ENCODE measurements at regions not wholly inside any gene's neighbourhood (a gene's known extent, or its start where the extent isn't known, plus 50 kb on each side); places are given as distances from the start of the nearest gene placed in this dataset.

DNA sequence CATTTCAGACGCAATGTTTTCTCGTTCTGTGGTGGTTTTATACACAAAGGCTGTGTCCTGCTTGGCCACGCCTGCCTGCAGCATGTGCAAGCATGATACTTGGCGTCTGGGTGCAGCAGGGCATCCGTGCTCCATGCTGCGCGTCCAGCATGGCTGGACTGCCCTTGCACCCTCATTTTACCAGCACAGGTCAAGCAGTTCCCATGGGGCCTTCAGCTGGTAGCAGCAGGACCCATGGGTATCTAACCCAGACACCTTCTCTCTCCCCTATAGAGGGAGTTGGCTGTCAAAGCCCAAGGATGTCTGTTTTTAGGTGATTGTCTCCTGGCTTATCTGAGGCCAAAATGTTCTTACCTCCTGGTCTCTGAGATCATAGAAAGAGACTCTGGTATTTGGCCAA is 158.3 kb upstream of the PITX1 start:
- no peak overlapping the region for H3K4me3 ChIP-seq (ENCODE audit: low read depth in 1 of 2, low read length in 2 of 2)
- H3K27ac ChIP-seq (ENCODE audit: low read depth, low read length): no peak overlapping the region
- no peaks in the 10 kb centered on the region for H3K4me1 ChIP-seq (ENCODE audit: insufficient read depth, low read length)

DNA sequence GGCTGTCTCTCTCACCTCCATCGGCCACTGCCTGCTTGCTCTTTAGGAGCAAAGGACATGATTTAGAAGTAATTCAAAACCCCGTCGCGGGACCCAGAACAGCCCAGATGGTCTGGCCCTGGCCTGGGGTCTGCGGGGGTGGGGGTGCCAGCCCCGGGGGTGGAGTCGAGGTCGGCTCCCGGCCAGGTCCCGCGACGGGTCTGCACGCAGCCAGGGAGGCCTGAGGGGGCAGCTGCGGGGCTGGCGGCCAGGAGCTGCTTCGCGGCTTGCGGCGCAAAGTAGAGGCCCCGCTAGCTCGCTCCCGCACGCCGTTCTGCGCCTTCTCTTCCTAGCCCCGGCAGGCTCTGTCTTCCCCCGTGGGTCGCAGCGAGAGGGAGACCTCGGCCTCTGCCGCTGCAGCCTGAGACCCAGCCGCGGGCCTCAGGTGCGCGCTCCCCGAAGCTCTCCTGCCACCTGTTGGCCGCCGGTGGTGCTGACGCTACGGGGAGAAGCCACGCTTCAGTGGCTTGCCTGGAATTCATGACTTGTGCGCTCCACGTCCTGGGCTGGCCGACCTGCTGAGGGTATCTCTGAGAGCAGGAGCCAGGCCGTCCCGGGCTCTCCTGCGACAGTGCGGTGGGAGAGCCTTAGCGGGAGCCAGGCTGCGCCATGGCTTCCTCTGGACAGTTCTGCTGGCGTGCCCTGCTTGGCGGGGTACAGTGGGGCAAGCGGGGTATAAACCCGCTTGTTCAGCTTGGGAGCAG is 157.2 kb upstream of the PITX1 start:
- H3K27ac ChIP-seq (ENCODE audit: low read depth, low read length): no peak overlapping the region
- no peaks in the 10 kb centered on the region for H3K4me1 ChIP-seq (ENCODE audit: insufficient read depth, low read length)
- H3K27me3 ChIP-seq (ENCODE audit: control insufficient read depth in 1 of 2, insufficient read depth in 2 of 2, low read length in 2 of 2): no peaks in the 10 kb centered on the region
- no peaks in the 10 kb centered on the region for H3K9me3 ChIP-seq (ENCODE audit: low read length)
- H3K9ac ChIP-seq (ENCODE audit: low read length): no peak overlapping the region
- peak overlapping the region in 1 of 2 donors; percentile 40 for H3K4me3 ChIP-seq (ENCODE audit: low read depth in 1 of 2, low read length in 2 of 2)
- no peaks in the 10 kb centered on the region for H3K36me3 ChIP-seq (ENCODE audit: insufficient read depth, low read length)

More for the DNA sequence above, 158.3 kb upstream of the PITX1 start:
- no peak overlapping the region for H3K9ac ChIP-seq (ENCODE audit: low read length)
- no peaks in the 10 kb centered on the region for H3K9me3 ChIP-seq (ENCODE audit: low read length)
- H3K36me3 ChIP-seq (ENCODE audit: insufficient read depth, low read length): no peaks in the 10 kb centered on the region
- H3K27me3 ChIP-seq (ENCODE audit: control insufficient read depth in 1 of 2, insufficient read depth in 2 of 2, low read length in 2 of 2): no peaks in the 10 kb centered on the region

DNA sequence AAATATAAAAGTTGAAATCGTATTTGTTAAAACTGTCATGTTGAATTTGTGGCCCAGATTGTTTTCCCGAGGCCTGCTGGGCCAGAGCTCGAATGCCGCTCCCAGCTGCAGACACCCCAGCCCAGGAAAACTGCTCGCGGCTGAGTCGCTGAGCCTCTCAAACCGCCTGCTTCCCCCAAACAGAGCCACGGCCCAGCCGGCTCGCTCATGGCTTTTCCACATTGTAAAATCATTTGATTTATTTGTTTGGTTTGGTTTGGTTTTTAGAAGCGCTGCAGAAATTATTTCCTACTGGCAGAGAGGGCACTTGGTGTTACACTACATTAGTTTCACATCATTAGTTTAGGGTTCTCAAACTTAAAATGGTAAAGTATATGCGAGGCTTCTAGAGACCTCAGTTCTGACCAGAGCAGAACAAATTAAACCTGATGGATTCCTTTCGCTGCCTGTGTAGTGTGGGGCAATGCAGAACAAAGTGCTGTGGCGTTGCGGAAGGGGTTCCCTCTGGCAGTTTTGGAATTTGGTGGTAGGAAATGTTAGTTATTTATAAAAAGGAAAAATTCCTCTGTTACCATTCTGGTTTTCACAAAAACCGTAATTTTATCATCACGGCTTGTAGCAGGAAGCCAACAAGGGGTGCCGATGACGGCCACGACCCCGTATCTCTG is 156.5 kb upstream of the PITX1 start:
- Histone ChIP-seq H3K4me1 (ENCODE audit: insufficient read depth, low read length) (no peaks in the 10 kb centered on the region), H3K9me3 (ENCODE audit: low read length) (no peaks in the 10 kb centered on the region), H3K27me3 (ENCODE audit: control insufficient read depth in 1 of 2, insufficient read depth in 2 of 2, low read length in 2 of 2) (no peaks in the 10 kb centered on the region), H3K9ac (ENCODE audit: low read length) (no peak overlapping the region), H3K4me3 (ENCODE audit: low read depth in 1 of 2, low read length in 2 of 2) (no peak overlapping the region), H3K36me3 (ENCODE audit: insufficient read depth, low read length) (no peaks in the 10 kb centered on the region), H3K27ac (ENCODE audit: low read depth, low read length) (no peak overlapping the region)

DNA sequence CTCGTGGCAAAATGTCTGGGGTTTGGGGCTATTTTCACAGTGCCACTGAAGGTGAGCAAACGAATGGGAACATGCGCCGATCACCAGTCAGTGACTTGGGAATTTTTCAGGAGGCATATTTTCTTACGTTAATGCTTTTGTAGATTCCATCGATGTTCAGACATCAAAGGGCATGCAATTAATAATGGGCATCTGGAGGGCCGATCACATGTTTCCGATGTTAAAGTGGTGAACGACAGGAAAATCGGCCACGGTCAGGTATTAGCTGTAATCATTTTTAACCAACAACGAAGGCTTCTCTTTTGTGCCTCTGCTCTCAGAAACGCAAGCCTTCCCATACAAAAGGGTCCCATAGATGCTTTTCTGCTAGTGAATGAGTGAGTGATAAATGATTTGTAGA is 155.0 kb upstream of the PITX1 start:
- Histone ChIP-seq H3K27ac (ENCODE audit: low read depth, low read length) (no peak overlapping the region), H3K4me1 (ENCODE audit: insufficient read depth, low read length) (no peaks in the 10 kb centered on the region), H3K9ac (ENCODE audit: low read length) (no peak overlapping the region), H3K36me3 (ENCODE audit: insufficient read depth, low read length) (no peaks in the 10 kb centered on the region), H3K27me3 (ENCODE audit: control insufficient read depth in 1 of 2, insufficient read depth in 2 of 2, low read length in 2 of 2) (no peaks in the 10 kb centered on the region), H3K4me3 (ENCODE audit: low read depth in 1 of 2, low read length in 2 of 2) (no peak overlapping the region), H3K9me3 (ENCODE audit: low read length) (no peaks in the 10 kb centered on the region)

DNA sequence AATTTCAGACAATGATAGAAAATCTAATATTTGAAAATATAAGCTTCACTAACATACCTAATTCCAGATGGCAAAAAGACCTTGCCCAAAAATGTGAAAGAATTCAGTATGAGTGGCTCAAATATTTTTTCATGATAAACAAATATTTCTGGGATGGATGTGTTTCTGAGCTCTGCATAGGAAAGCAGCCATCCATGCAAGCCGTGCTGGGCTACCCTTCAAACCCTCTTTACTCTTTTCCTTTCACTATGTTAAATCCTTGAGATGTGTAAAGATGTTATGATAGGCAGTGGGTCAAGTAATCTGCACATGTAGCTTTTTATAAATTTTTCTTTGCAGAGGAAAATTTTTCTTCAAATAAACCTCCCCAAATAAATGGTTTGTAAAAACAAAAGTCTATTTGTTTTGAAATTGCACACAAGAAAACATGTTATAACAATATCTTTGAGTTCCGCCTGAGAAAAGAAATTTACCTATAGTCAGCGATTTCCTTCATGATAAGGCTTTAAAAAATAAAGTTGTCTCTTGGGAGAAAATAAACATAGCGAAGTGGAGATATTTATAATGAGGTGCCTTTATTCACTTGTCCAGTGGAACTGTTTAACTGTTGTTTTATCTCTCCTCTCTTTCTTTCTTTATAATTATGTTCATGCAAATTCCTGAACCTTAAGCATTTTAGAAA is 154.3 kb upstream of the PITX1 start:
- Histone ChIP-seq H3K36me3 (ENCODE audit: insufficient read depth, low read length) (no peaks in the 10 kb centered on the region), H3K27ac (ENCODE audit: low read depth, low read length) (no peak overlapping the region), H3K27me3 (ENCODE audit: control insufficient read depth in 1 of 2, insufficient read depth in 2 of 2, low read length in 2 of 2) (no peaks in the 10 kb centered on the region), H3K9me3 (ENCODE audit: low read length) (no peaks in the 10 kb centered on the region), H3K4me1 (ENCODE audit: insufficient read depth, low read length) (no peaks in the 10 kb centered on the region), H3K4me3 (ENCODE audit: low read depth in 1 of 2, low read length in 2 of 2) (no peak overlapping the region), H3K9ac (ENCODE audit: low read length) (no peak overlapping the region)

- H3K27me3 ChIP-seq (ENCODE audit: control insufficient read depth in 1 of 2, insufficient read depth in 2 of 2, low read length in 2 of 2): no peaks in the 10 kb centered on the region
- H3K4me1 ChIP-seq (ENCODE audit: insufficient read depth, low read length): no peaks in the 10 kb centered on the region
- no peaks in the 10 kb centered on the region for H3K36me3 ChIP-seq (ENCODE audit: insufficient read depth, low read length)
- no peak overlapping the region for H3K9ac ChIP-seq (ENCODE audit: low read length)
- H3K4me3 ChIP-seq (ENCODE audit: low read depth in 1 of 2, low read length in 2 of 2): no peak overlapping the region
- H3K9me3 ChIP-seq (ENCODE audit: low read length): no peaks in the 10 kb centered on the region
- H3K27ac ChIP-seq (ENCODE audit: low read depth, low read length): no peak overlapping the region
These were observed 152.9 kb upstream of the PITX1 start for GRCh38 chr5:135186662-135187522.

DNA sequence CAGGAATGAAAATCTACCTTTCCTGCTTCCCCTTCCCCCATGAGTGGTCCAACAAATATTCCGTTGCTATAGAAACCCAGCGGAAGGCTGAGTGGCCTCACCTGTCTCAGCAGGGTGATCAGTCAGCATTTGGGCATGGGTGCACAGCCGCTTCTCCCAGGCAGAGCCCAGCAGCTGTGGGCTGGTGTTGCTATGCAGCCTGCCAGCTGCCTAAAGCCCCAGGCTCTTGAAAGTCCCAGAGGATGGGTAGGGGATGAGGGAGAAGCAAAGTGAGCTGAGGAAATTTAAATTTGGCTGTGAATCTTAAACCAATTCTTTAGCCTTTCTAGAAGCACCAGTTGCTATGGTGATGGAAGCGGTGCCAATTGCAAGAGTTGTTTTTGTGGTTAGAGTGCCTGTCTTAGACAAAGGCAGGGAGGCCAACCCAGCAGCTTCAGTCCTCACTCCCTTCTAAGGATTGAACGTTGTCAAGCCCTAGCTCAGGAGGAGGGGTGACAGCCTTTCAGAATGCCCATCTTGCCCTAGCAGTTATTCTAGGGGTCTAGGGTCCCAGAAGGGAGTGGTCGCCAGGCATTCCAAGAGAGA is 151.5 kb upstream of the PITX1 start:
- no peak overlapping the region for H3K4me3 ChIP-seq (ENCODE audit: low read depth in 1 of 2, low read length in 2 of 2)
- no peaks in the 10 kb centered on the region for H3K36me3 ChIP-seq (ENCODE audit: insufficient read depth, low read length)
- no peaks in the 10 kb centered on the region for H3K4me1 ChIP-seq (ENCODE audit: insufficient read depth, low read length)
- no peak overlapping the region for H3K27ac ChIP-seq (ENCODE audit: low read depth, low read length)
- no peaks in the 10 kb centered on the region for H3K27me3 ChIP-seq (ENCODE audit: control insufficient read depth in 1 of 2, insufficient read depth in 2 of 2, low read length in 2 of 2)
- no peaks in the 10 kb centered on the region for H3K9me3 ChIP-seq (ENCODE audit: low read length)
- no peak overlapping the region for H3K9ac ChIP-seq (ENCODE audit: low read length)

DNA sequence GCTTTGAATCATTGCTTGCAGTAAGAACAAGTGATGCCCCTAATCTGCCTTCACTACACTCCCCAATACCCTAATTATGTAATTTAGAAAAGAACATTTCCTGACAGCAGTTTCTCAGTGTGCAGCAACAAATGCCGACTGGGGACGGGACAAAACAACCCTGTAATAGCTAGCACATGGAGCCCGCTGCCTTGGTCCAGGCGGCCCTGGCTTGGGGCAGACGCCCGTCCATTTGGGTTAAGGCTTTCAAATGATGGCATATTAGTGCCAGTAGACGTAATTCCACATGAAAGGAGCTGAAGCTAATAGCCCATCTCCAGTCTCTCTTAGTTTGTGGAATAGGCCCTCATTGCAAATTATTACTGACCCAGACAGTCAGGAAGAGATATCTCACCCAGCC is 150.6 kb upstream of the PITX1 start:
- H3K27ac ChIP-seq (ENCODE audit: low read depth, low read length): no peak overlapping the region
- H3K36me3 ChIP-seq (ENCODE audit: insufficient read depth, low read length): no peaks in the 10 kb centered on the region
- no peak overlapping the region for H3K9ac ChIP-seq (ENCODE audit: low read length)
- H3K4me1 ChIP-seq (ENCODE audit: insufficient read depth, low read length): no peaks in the 10 kb centered on the region
- no peaks in the 10 kb centered on the region for H3K9me3 ChIP-seq (ENCODE audit: low read length)
- H3K4me3 ChIP-seq (ENCODE audit: low read depth in 1 of 2, low read length in 2 of 2): no peak overlapping the region
- no peaks in the 10 kb centered on the region for H3K27me3 ChIP-seq (ENCODE audit: control insufficient read depth in 1 of 2, insufficient read depth in 2 of 2, low read length in 2 of 2)

DNA sequence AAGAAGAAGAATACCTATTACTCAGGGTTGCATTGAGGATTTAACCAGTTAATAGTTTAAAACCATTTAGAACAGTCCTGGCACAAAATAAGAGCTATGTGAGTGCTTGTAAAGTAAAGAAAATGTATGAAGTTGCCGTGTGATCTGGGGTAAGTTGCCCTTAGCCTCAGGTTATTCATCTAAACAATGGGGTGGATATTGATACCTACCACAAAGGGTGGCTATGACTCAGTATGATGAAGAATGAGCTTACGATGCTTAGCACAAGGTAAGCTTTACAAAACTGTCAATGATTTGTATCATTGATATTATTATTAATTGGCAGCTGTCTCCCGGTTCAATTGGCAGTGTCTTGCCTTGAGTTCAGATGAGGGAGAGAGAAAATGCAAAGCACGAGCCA is 149.4 kb upstream of the PITX1 start:
- Histone ChIP-seq H3K36me3 (ENCODE audit: insufficient read depth, low read length) (no peaks in the 10 kb centered on the region), H3K4me1 (ENCODE audit: insufficient read depth, low read length) (no peaks in the 10 kb centered on the region), H3K9me3 (ENCODE audit: low read length) (no peaks in the 10 kb centered on the region), H3K4me3 (ENCODE audit: low read depth in 1 of 2, low read length in 2 of 2) (no peak overlapping the region), H3K9ac (ENCODE audit: low read length) (no peak overlapping the region), H3K27me3 (ENCODE audit: control insufficient read depth in 1 of 2, insufficient read depth in 2 of 2, low read length in 2 of 2) (no peaks in the 10 kb centered on the region), H3K27ac (ENCODE audit: low read depth, low read length) (no peak overlapping the region)

GRCh38 chr5:135182675-135183074 is 148.6 kb upstream of the PITX1 start:
- no peak overlapping the region for H3K27ac ChIP-seq (ENCODE audit: low read depth, low read length)
- H3K9me3 ChIP-seq (ENCODE audit: low read length): no peaks in the 10 kb centered on the region
- H3K9ac ChIP-seq (ENCODE audit: low read length): no peak overlapping the region
- no peaks in the 10 kb centered on the region for H3K27me3 ChIP-seq (ENCODE audit: control insufficient read depth in 1 of 2, insufficient read depth in 2 of 2, low read length in 2 of 2)
- no peaks in the 10 kb centered on the region for H3K36me3 ChIP-seq (ENCODE audit: insufficient read depth, low read length)
- H3K4me3 ChIP-seq (ENCODE audit: low read depth in 1 of 2, low read length in 2 of 2): no peak overlapping the region
- no peaks in the 10 kb centered on the region for H3K4me1 ChIP-seq (ENCODE audit: insufficient read depth, low read length)

GRCh38 chr5:135181653-135182052 is 147.6 kb upstream of the PITX1 start:
- no peaks in the 10 kb centered on the region for H3K4me1 ChIP-seq (ENCODE audit: insufficient read depth, low read length)
- H3K9ac ChIP-seq (ENCODE audit: low read length): no peak overlapping the region
- no peaks in the 10 kb centered on the region for H3K27me3 ChIP-seq (ENCODE audit: control insufficient read depth in 1 of 2, insufficient read depth in 2 of 2, low read length in 2 of 2)
- H3K36me3 ChIP-seq (ENCODE audit: insufficient read depth, low read length): no peaks in the 10 kb centered on the region
- no peak overlapping the region for H3K4me3 ChIP-seq (ENCODE audit: low read depth in 1 of 2, low read length in 2 of 2)
- no peak overlapping the region for H3K27ac ChIP-seq (ENCODE audit: low read depth, low read length)
- no peaks in the 10 kb centered on the region for H3K9me3 ChIP-seq (ENCODE audit: low read length)
